Astrocyte (in vitro differentiated cells and primary cell): ENCODE measurements at regions not wholly inside any gene's neighbourhood (a gene's known extent, or its start where the extent isn't known, plus 50 kb on each side); places are given as distances from the start of the nearest gene placed in this dataset.

ENCODE experiments used
- EZH2 ChIP-seq: IDR thresholded peaks from 2 replicates; pipeline ENCODE4 v1.6.1; 2012; ENCODE audit warnings: mild to moderate bottlenecking, low read length, inconsistent platforms; ENCODE audit not compliant: insufficient read depth
- TF ChIP-seq, protein P1 (sequence below): IDR thresholded peaks from 2 replicates; pipeline ENCODE4 v1.5.1; 2011; ENCODE audit warnings: low read depth, mild to moderate bottlenecking, inconsistent platforms, low read length, moderate library complexity; ENCODE audit not compliant: insufficient read depth

GRCh38 chr11:91730620-91731019 is 494.0 kb upstream of the FAT3 start:
- TF ChIP-seq, protein P1, sequence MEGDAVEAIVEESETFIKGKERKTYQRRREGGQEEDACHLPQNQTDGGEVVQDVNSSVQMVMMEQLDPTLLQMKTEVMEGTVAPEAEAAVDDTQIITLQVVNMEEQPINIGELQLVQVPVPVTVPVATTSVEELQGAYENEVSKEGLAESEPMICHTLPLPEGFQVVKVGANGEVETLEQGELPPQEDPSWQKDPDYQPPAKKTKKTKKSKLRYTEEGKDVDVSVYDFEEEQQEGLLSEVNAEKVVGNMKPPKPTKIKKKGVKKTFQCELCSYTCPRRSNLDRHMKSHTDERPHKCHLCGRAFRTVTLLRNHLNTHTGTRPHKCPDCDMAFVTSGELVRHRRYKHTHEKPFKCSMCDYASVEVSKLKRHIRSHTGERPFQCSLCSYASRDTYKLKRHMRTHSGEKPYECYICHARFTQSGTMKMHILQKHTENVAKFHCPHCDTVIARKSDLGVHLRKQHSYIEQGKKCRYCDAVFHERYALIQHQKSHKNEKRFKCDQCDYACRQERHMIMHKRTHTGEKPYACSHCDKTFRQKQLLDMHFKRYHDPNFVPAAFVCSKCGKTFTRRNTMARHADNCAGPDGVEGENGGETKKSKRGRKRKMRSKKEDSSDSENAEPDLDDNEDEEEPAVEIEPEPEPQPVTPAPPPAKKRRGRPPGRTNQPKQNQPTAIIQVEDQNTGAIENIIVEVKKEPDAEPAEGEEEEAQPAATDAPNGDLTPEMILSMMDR, result no peak
- TF ChIP-seq EZH2, result no peak
